ENCODE measurements at regions not wholly inside any gene's neighbourhood (a gene's known extent, or its start where the extent isn't known, plus 50 kb on each side); places are given as distances from the start of the nearest gene placed in this dataset.

DNA sequence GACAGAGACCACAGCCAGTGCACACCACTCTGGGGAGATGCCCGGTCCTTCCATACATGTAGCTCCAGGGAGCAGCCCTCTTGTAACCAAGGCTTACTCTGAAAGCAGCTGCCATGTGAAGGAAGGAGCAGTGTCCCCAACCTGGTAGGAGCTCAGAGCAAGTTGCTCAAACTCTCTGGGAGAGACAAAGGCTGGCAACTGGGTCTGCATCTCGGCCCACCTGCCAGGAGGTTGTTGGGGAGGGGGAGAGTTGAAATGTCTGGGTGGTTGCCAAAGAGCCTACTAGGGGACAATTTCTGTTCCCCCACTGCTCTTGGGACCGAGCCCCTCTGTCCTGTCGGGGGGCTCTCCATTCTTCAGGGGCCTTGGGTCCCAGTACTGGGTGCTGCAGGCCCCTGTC lies 309.9 kb downstream of the TLE3 start:
- ChIA-PET CTCF (no interaction called here), POLR2A (ENCODE audit: unreplicated experiment) (no interaction called here)
- Histone ChIP-seq H3K27me3 (ENCODE audit: insufficient read depth, low read depth) (no peaks in the 10 kb centered on the region), H3K27ac (no peak overlapping the region), H3K4me3 (no peak overlapping the region), H3F3A (ENCODE audit: insufficient read depth, low read depth) (no peaks in the 10 kb centered on the region), H2AFZ (no peak overlapping the region), H3K79me2 (ENCODE audit: low read depth) (no peaks in the 10 kb centered on the region), H3K4me2 (no peak overlapping the region), H4K20me1 (ENCODE audit: insufficient read depth) (no peaks in the 10 kb centered on the region), H3K36me3 (ENCODE audit: low read depth) (no peaks in the 10 kb centered on the region), H3K9me3 (ENCODE audit: insufficient read depth, low read depth) (no peaks in the 10 kb centered on the region), H3K9me2 (ENCODE audit: insufficient read depth) (no peaks in the 10 kb centered on the region), H3K4me1 (replicated peaks; ENCODE audit: insufficient read depth) (peaks cover 5% of the 10 kb centered on the region; the same call in 1 of the 2 replicates)
- no peak for TF ChIP-seq EZH2 (IDR thresholded peaks at IDR 0.05; ENCODE audit: low read depth)
- TF ChIP-seq, protein P1, sequence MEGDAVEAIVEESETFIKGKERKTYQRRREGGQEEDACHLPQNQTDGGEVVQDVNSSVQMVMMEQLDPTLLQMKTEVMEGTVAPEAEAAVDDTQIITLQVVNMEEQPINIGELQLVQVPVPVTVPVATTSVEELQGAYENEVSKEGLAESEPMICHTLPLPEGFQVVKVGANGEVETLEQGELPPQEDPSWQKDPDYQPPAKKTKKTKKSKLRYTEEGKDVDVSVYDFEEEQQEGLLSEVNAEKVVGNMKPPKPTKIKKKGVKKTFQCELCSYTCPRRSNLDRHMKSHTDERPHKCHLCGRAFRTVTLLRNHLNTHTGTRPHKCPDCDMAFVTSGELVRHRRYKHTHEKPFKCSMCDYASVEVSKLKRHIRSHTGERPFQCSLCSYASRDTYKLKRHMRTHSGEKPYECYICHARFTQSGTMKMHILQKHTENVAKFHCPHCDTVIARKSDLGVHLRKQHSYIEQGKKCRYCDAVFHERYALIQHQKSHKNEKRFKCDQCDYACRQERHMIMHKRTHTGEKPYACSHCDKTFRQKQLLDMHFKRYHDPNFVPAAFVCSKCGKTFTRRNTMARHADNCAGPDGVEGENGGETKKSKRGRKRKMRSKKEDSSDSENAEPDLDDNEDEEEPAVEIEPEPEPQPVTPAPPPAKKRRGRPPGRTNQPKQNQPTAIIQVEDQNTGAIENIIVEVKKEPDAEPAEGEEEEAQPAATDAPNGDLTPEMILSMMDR (conservative IDR thresholded peaks at IDR 0.05) = no peak
- no peak for DNase-seq
- BruUV-seq (replicated peaks) = no TSS peak
- intact Hi-C loops (cut with micrococcal nuclease; ENCODE audit: unreplicated experiment) = no loop called here

DNA sequence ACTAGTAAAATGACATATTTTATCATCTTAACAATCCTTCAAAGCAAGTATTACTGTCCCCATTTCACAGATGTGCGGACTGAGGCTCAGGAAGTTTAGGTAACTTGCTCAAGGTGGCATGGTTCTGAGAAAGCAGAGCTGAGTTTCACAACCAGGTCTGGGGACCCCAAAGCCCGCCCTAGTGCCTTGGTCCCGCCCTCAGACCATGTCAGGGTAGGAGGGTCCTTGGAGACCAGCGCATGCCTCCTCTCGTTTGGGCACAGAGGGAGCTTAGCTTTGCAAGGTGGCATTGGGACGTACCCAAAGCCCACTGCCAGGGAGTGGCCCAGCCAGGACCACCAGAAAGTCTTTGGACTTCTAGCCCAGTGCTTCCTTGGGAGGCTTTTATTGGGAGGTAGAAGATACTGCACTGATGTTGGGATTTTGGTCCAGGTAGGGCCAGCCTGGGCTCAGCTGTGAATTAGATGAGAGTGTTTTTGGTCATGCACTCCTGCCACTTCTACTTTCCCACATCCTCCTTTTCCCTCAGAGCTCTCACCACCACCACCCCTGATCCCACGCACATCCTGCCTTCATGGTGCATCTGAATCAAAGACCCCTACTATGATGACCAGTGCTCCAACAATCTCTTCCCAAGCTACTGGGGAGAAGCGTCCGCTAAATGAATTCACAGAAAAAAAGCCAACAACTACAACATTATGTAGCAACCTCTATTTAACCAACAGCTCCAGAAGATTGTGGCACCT lies 307.9 kb downstream of the TLE3 start:
- CTCF ChIA-PET = no interaction called here
- Histone ChIP-seq H3K9me2 (ENCODE audit: insufficient read depth) (no peaks in the 10 kb centered on the region), H3F3A (ENCODE audit: insufficient read depth, low read depth) (peaks cover 7% of the 10 kb centered on the region), H3K27ac (no peak overlapping the region), H3K27me3 (ENCODE audit: insufficient read depth, low read depth) (no peaks in the 10 kb centered on the region), H4K20me1 (ENCODE audit: insufficient read depth) (no peaks in the 10 kb centered on the region), H3K4me1 (replicated peaks; ENCODE audit: insufficient read depth) (peaks cover 13% of the 10 kb centered on the region), H3K4me3 (no peak overlapping the region), H3K4me2 (no peak overlapping the region), H2AFZ (no peak overlapping the region), H3K36me3 (ENCODE audit: low read depth) (no peaks in the 10 kb centered on the region), H3K9me3 (ENCODE audit: insufficient read depth, low read depth) (no peaks in the 10 kb centered on the region), H3K79me2 (ENCODE audit: low read depth) (no peaks in the 10 kb centered on the region)
- no peak for TF ChIP-seq EZH2 (IDR thresholded peaks at IDR 0.05; ENCODE audit: low read depth)
- TF ChIP-seq, protein P1 (conservative IDR thresholded peaks at IDR 0.05) = no peak
- no peak for DNase-seq
- intact Hi-C loops (cut with micrococcal nuclease; ENCODE audit: unreplicated experiment) = no loop called here
- POLR2A ChIA-PET (ENCODE audit: unreplicated experiment) = no interaction called here
- no TSS peak for BruUV-seq (replicated peaks)

DNA sequence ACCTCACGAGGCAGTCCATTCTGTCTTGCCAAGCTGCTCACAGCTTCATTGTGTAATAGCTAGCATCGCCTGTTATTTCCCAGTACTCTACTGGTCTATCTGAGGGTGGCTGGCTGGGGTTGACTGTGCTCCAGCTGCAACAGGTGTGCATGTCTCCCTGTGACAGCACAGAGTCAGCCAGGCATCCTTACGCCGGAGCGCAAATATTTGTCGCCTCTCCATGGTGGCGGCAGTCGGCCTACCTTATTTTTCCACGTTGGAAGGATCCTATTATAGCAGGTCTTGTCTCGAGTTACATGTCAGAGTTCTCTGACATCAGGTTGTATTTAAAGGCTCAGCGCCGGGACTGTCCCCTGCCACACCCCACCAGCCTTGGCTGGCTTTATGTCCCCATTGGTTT lies 307.1 kb downstream of the TLE3 start:
- H3K9me2 ChIP-seq (ENCODE audit: insufficient read depth) = no peaks in the 10 kb centered on the region
- peaks cover 21% of the 10 kb centered on the region for H3K4me1 ChIP-seq (replicated peaks; ENCODE audit: insufficient read depth)
- peaks cover 13% of the 10 kb centered on the region for H3F3A ChIP-seq (ENCODE audit: insufficient read depth, low read depth)
- BruUV-seq (replicated peaks) = no TSS peak
- TF ChIP-seq, protein P1 (conservative IDR thresholded peaks at IDR 0.05) = no peak
- TF ChIP-seq EZH2 (IDR thresholded peaks at IDR 0.05; ENCODE audit: low read depth) = no peak
- H3K4me2 ChIP-seq = no peak overlapping the region
- no peaks in the 10 kb centered on the region for H3K79me2 ChIP-seq (ENCODE audit: low read depth)
- DNase-seq = no peak
- H3K27ac ChIP-seq = no peak overlapping the region
- H4K20me1 ChIP-seq (ENCODE audit: insufficient read depth) = no peaks in the 10 kb centered on the region
- ChIA-PET CTCF (no interaction called here), POLR2A (ENCODE audit: unreplicated experiment) (no interaction called here)
- H2AFZ ChIP-seq = no peak overlapping the region
- intact Hi-C loops (cut with micrococcal nuclease; ENCODE audit: unreplicated experiment) = no loop called here
- no peaks in the 10 kb centered on the region for H3K27me3 ChIP-seq (ENCODE audit: insufficient read depth, low read depth)
- no peaks in the 10 kb centered on the region for H3K9me3 ChIP-seq (ENCODE audit: insufficient read depth, low read depth)
- no peaks in the 10 kb centered on the region for H3K36me3 ChIP-seq (ENCODE audit: low read depth)
- H3K4me3 ChIP-seq = no peak overlapping the region

Measured in PC-9 (cell line).